ENCODE measurements at regions not wholly inside any gene's neighbourhood (a gene's known extent, or its start where the extent isn't known, plus 50 kb on each side); places are given as distances from the start of the nearest gene placed in this dataset.
"Not testable (repeated sequence)": the region's sequence is repeated elsewhere in the genome, so short reads cannot be mapped to it uniquely, and the experiment has no call there.

- DNase-seq, result peak; percentile 5
Measured at GRCh38 chr6:85923013-85923430, 280.3 kb upstream of the SYNCRIP start.

- DNase-seq, result no peak
Measured at GRCh38 chr6:85920782-85921181, 278.1 kb upstream of the SYNCRIP start.

DNA sequence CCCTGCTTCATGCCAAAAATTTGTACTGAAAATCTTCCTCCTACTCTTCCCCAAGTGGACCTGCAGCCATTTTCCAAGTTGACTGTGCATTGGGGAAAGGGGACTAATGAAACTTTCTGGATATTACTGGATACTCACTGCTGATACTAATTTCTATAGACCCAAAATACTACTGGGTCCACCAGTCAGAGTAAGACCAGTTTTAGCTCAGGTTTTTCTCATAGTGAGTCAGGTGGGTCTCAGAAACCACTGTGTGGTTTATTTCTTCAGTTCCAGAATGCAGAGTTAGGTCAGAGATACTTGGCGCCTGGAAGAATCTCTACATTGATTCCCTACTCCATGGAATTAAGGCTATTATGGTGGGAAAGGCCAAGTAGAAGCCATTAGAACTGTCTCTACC is 274.8 kb upstream of the SYNCRIP start:
- no peak for DNase-seq

DNA sequence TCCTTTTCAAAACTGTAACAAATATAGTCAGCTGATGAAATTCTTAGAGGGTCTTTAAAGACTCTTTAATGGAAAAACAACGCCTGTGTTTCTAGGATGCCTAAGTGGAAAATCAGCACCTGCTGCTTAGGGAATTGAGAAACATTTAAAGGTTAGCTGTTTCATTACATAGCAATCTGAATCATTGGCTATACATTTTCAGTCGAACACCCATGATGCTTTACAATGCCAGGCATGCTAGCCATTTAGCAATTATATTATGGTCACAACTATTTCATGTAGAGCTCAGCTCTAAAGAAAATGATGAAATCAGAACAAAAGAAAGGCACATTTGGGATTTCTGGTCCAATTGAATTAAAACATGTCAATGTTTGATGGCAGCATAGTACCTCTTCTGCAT is 270.3 kb upstream of the SYNCRIP start:
- DNase-seq, result no peak

- DNase-seq, result no peak
Measured at GRCh38 chr6:85912582-85912981, 269.9 kb upstream of the SYNCRIP start.

DNA sequence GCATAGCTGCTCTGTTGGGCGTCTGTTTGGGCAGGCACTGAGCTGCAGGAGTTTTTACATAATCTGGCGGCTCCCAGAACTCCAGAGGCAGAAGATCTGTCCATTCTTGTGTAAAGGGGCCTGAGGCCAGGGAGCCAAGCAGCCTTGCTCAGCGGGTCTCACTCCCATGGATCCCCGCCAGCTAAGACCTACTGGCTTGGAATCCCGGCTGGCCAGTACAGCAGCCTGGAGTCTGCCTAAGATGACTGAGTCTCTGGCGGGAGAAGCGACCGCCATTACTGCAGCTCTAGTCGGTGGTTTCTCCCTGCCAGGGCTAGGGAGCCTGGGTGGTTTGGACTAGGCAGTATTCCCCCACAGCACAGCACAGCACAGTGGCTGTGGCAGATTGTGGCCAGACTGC is 268.4 kb upstream of the SYNCRIP start:
- DNase-seq, result no peak

GRCh38 chr6:85908120-85908519 is 265.4 kb upstream of the SYNCRIP start:
- DNase-seq, result not testable (repeated sequence)

GRCh38 chr6:85892346-85892745 is 249.7 kb upstream of the SYNCRIP start:
- no peak for DNase-seq

- DNase-seq, result no peak
Measured at GRCh38 chr6:85887461-85887860, 244.8 kb upstream of the SYNCRIP start.

- no peak for DNase-seq
Measured at GRCh38 chr6:85868685-85869084, 226.0 kb upstream of the SYNCRIP start.

GRCh38 chr6:85867595-85867994 is 224.9 kb upstream of the SYNCRIP start:
- no peak for DNase-seq

GRCh38 chr6:85866758-85867401 is 224.2 kb upstream of the SYNCRIP start:
- no peak for DNase-seq

- no peak for DNase-seq
Measured at GRCh38 chr6:85866370-85866730, 223.7 kb upstream of the SYNCRIP start.

GRCh38 chr6:85865420-85866369 is 223.0 kb upstream of the SYNCRIP start:
- peak; percentile 2 for DNase-seq

DNA sequence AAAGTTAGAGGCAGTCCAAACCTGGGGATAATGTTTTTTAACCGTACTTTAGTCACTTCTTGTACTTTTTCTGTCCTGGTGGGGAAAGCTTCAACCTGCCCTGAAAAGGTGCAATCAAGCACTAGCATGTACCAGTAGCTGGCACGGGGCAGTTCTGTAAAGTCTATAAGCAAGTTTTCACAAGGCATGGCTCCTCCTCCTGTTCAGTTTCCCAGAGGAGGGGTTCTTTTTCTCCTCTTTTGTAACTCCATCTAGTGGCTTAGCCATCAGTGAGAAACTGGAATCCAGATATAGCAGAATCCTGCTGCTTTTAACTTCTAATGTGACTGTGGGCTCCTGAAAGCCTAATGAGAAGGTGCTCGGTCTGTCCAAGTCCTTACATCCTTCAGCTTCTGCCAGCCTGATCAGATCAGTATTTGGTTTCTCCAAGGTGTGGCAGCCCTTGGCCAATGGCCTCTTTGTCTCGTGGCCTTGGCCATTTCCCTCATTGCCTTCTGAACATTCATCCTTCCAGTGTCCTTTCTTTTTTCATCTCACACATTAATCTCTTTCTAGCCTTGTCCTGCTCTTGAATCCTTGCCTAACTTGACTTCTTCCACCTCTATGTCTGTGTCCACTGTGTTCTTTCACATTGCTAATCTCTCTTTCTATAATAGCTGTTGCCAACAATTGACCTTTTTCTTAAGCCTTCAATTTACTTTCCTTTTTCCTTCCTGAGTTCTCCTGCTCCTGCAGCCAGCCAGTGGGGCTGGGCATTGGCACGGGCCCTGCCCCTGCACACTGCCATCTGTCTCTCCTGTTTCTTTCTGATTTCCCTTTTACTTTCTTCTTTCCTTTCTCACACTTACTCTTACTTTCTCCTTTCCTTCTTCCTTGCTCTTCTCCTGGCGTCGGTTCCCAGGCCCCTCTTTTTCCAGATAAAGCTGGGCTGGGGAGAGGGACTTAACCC is 222.0 kb upstream of the SYNCRIP start:
- no peak for DNase-seq

DNA sequence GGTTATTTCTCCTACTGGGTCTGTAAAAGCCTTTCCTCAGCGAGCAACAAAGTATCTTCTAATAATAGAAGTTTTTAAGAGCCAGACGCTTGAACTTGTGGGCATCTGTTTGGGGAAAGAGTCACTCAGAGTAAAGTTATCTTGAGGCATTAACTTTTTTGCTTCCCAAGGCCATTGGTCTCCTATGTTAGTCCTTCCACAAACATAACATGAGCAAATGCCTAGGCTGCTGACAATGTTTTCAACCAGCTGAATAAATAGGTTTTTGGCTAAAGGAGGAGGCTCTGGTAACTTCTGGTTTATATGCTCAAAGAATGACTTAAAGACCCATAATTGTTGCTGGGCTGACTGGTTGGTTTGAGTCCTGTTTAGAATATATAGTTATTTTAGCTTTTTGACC is 213.5 kb upstream of the SYNCRIP start:
- no peak for DNase-seq

- DNase-seq, result not testable (repeated sequence)
Measured at GRCh38 chr6:85838351-85839119, 195.8 kb upstream of the SYNCRIP start.

DNA sequence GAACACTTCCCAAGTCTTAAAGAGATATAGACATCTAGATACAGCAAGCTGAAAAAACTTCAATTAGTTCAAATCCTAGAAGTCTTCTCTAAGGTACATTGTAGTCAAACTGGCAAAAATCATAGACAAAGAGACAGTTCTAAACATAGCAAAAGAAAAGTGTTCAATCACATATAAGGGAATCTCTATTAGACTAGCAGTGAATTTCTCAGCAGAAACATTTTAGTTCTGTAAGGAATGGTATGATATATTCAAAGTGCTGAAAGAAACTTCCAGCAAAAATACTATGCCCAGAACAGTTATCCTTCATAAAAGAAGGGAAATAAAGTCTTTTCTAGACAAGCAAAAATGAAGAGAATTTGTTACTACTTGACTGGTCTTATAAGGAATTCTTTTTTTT is 186.3 kb upstream of the SYNCRIP start:
- no peak for DNase-seq

GRCh38 chr6:85826997-85827396 is 184.3 kb upstream of the SYNCRIP start:
- no peak for DNase-seq

GRCh38 chr6:85824329-85824728 is 181.6 kb upstream of the SYNCRIP start:
- no peak for DNase-seq

DNA sequence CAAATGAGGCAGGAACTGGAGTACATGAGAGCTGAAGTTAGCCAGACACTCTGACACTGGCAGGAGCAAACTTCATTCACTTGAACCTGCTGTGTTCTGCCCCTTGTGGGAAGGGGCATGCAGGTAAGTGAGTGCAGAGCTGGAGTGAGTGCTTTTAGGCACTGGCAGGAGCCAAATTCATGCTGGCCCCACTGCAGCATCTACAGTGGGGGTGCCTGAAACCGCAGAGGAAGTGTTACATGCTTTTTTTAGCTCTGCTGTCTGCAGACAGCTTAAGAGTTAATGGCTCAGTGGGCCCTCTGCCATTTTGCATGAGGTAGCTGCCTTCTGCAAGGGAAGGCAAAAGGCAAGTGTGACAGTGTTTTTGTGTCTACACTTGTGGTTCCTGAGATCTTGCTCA is 167.9 kb upstream of the SYNCRIP start:
- DNase-seq, result no peak

- no peak for DNase-seq
Measured at GRCh38 chr6:85803721-85804120, 161.0 kb upstream of the SYNCRIP start.

All from NCI-H2107 (cell line).